GM12878 (cell line): ENCODE measurements at regions not wholly inside any gene's neighbourhood (a gene's known extent, or its start where the extent isn't known, plus 50 kb on each side); places are given as distances from the start of the nearest gene placed in this dataset.

Source experiments
- ATAC-seq: fragments of 200-7000 bp; cut with Tn5 transposase; 3 replicates; pipeline ENCODE4 v1.9.1; 2020; ENCODE audit warnings: mild to moderate bottlenecking, moderate library complexity
- BruUV-seq: library from RNA; stranded (reverse); fragments of 400-500 nt; replicated peaks from 2 replicates; lab custom pipeline; 2021; lab: Mats Ljungman, UMichigan
- CTCF ChIA-PET: fragments of 300-600 bp; sonication (Branson Sonifier 250); formaldehyde crosslinking; extraction: SDS; loops from one replicate; lab custom pipeline; 2021; ENCODE audit warnings: inconsistent platforms; lab: Yijun Ruan, JAX
- POLR2A ChIA-PET: fragments of 350-600 bp; formaldehyde crosslinking; extraction: SDS; loops from one replicate; lab custom pipeline; 2021; ENCODE audit warnings: inconsistent platforms; lab: Charles Lee
- RAD21 ChIA-PET: fragments of 300-600 bp; sonication (Branson Sonifier 250); formaldehyde crosslinking; loops from one replicate; lab custom pipeline; 2023; ENCODE audit warnings: antibody characterized with exemption; ENCODE audit not compliant: unreplicated experiment; lab: Charles Lee
- SMC1A ChIA-PET: fragments of 300-600 bp; sonication (Branson Sonifier 250); formaldehyde crosslinking; loops from one replicate; lab custom pipeline; 2023; ENCODE audit not compliant: unreplicated experiment, uncharacterized antibody; lab: Charles Lee
- DNase-seq: peaks from one replicate; pipeline ENCODE4 v3.0.0-alpha.2; 2011; ENCODE audit warnings: low read depth, low spot score
- FAIRE-seq: peaks from 3 replicates; lab custom pipeline; 2011; peaks lifted over from hg19 to GRCh38; lab: Jason Lieb, UNC
- H2AFZ ChIP-seq: 2 replicates; pipeline ENCODE4 v1.6.0; 2011; ENCODE audit warnings: low read depth, low read length, control low read depth; ENCODE audit not compliant: control insufficient read depth
- H3K27ac ChIP-seq: 2 replicates; pipeline ENCODE4 v1.5.1; 2011; ENCODE audit warnings: control low read depth; ENCODE audit not compliant: control insufficient read depth, insufficient read depth
- H3K27me3 ChIP-seq, 2 experiments: replicated peaks in 1 of 2; 2 replicates each; pipeline versions ENCODE4 v1.6.0 to v1.6.1; 2011; ENCODE audit warnings: low read length in 1 of 2; ENCODE audit not compliant: control insufficient read depth in 2 of 2, insufficient read depth in 2 of 2
- H3K36me3 ChIP-seq, 2 experiments: 2 replicates each; pipeline ENCODE4 v1.5.1; 2011; ENCODE audit warnings: low read length in 1 of 2; ENCODE audit not compliant: control insufficient read depth in 2 of 2, insufficient read depth in 2 of 2
- H3K4me1 ChIP-seq: 2 replicates; pipeline ENCODE4 v1.6.1; 2011; ENCODE audit warnings: mild to moderate bottlenecking, low read length, moderate library complexity, mixed read lengths; ENCODE audit not compliant: control insufficient read depth, insufficient read depth
- H3K4me2 ChIP-seq: 2 replicates; pipeline ENCODE4 v1.6.0; 2011; ENCODE audit warnings: control low read depth; ENCODE audit not compliant: control insufficient read depth, insufficient read depth
- H3K4me3 ChIP-seq: fragments of 200-600 bp; sonication (generic); 2 replicates; pipeline ENCODE4 v1.5.1; 2016
- H3K79me2 ChIP-seq: 2 replicates; pipeline ENCODE4 v1.6.0; 2011; ENCODE audit warnings: low read length; ENCODE audit not compliant: control insufficient read depth, insufficient read depth
- H3K9ac ChIP-seq: 2 replicates; pipeline ENCODE4 v1.8.0; 2011; ENCODE audit warnings: low read length, control low read depth, mixed read lengths; ENCODE audit not compliant: control insufficient read depth, insufficient read depth
- H3K9me3 ChIP-seq: replicated peaks from 3 replicates; pipeline ENCODE4 v1.5.1; 2011; ENCODE audit warnings: mild to moderate bottlenecking, low read length; ENCODE audit not compliant: control insufficient read depth, insufficient read depth
- H4K20me1 ChIP-seq: 2 replicates; pipeline ENCODE4 v1.6.0; 2011; ENCODE audit not compliant: control insufficient read depth, insufficient read depth
- CEBPB ChIP-seq, 2 experiments: fragments of 150-350 bp in 1 of 2; IDR thresholded peaks; 2 replicates each; pipeline ENCODE4 v1.6.1; 2012 to 2014; ENCODE audit warnings: low read depth in 2 of 2, low read length in 2 of 2, borderline replicate concordance in 1 of 2, inconsistent platforms in 1 of 2
- GABPA ChIP-seq: IDR thresholded peaks from 2 replicates; pipeline ENCODE4 v1.6.1; 2014; ENCODE audit warnings: antibody characterized with exemption, low read depth, mild to moderate bottlenecking, inconsistent platforms
- NRF1 ChIP-seq: conservative IDR thresholded peaks from 2 replicates; pipeline ENCODE4 v1.6.1; 2011; ENCODE audit warnings: mild to moderate bottlenecking, low read depth, low read length, improper control_type of control experiment
- PML ChIP-seq: IDR thresholded peaks from 2 replicates; pipeline ENCODE4 v1.6.1; 2012; ENCODE audit warnings: low read length, inconsistent platforms
- STAT1 ChIP-seq: fragments of 450-650 bp; conservative IDR thresholded peaks from 2 replicates; pipeline ENCODE4 v1.6.1; 2014; ENCODE audit warnings: antibody characterized with exemption, mild to moderate bottlenecking
- ZZZ3 ChIP-seq: IDR thresholded peaks from 2 replicates; pipeline ENCODE4 v1.6.1; 2011; ENCODE audit warnings: low read depth; ENCODE audit not compliant: control insufficient read depth, insufficient read length
- WGBS: methylation state at CpG from one replicate; pipeline ENCODE4 v1.1.6; 2016; ENCODE audit warnings: low lambda C conversion rate; ENCODE audit not compliant: insufficient replicate concordance, insufficient coverage; ENCODE audit errors: missing lambda C conversion rate; 5-methylcytosine and 5-hydroxymethylcytosine counted together
- in situ Hi-C: fragments of 300-500 bp; cut with MboI; formaldehyde crosslinking; loops from 9 replicates; pipeline ENCODE4 v1.14.3; 2018; ENCODE audit warnings: mixed read lengths
- intact Hi-C: fragments of 100-400 bp; cut with micrococcal nuclease; formaldehyde crosslinking; loops from one replicate; pipeline ENCODE4 v1.14.2; 2022; ENCODE audit not compliant: unreplicated experiment
- TF ChIP-seq, protein P1 (sequence below): IDR thresholded peaks from 2 replicates; pipeline ENCODE4 v1.6.1; 2011; ENCODE audit warnings: borderline replicate concordance, low read depth, mild to moderate bottlenecking, moderate library complexity, low read length; ENCODE audit not compliant: insufficient read depth, poor library complexity, severe bottlenecking
- TF ChIP-seq, protein P2 (sequence below): fragments of 450-650 bp; IDR thresholded peaks from 2 replicates; pipeline ENCODE4 v1.6.1; 2016; ENCODE audit warnings: mild to moderate bottlenecking, moderate library complexity, borderline replicate concordance

DNA sequence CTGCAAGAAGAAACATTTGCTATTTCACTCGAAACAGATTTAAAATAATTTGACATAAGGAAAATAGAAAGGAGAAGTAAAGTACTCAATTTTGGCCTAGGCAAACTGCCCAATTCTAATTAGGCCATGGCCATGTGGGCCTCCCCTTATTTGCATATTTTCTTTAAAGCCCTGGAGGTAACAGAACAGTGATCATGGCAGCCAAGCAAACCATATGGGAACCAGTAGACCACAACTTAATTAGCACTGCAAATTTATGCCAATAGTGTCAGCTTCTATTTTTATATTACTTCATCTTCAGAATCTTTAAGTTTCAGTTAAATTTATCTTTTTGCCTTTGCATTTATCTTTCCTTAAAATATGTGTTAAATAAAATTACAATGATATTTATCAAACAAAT, 63.3 kb upstream of the THSD7A start:
- Histone ChIP-seq H3K4me3 (no peak overlapping the region), H3K4me1 (no peaks in the 10 kb centered on the region), H3K9me3 (no peaks in the 10 kb centered on the region), H3K27ac (no peak overlapping the region), H3K27me3 (no peaks in the 10 kb centered on the region), H3K4me2 (no peak overlapping the region), H4K20me1 (no peaks in the 10 kb centered on the region), H2AFZ (no peak overlapping the region)
- in situ Hi-C loops (no loop called here), intact Hi-C loops (no loop called here)
- no peak for DNase-seq
- 6% methylated on average over 1 of the region's 1 CpG for WGBS
- no peak for ATAC-seq
- TF ChIP-seq NRF1, result no peak
- no peak for TF ChIP-seq PML
- TF ChIP-seq ZZZ3, result no peak
- TF ChIP-seq, protein P1, sequence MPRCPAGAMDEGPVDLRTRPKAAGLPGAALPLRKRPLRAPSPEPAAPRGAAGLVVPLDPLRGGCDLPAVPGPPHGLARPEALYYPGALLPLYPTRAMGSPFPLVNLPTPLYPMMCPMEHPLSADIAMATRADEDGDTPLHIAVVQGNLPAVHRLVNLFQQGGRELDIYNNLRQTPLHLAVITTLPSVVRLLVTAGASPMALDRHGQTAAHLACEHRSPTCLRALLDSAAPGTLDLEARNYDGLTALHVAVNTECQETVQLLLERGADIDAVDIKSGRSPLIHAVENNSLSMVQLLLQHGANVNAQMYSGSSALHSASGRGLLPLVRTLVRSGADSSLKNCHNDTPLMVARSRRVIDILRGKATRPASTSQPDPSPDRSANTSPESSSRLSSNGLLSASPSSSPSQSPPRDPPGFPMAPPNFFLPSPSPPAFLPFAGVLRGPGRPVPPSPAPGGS, result no peak
- TF ChIP-seq GABPA, result no peak
- TF ChIP-seq, protein P2, sequence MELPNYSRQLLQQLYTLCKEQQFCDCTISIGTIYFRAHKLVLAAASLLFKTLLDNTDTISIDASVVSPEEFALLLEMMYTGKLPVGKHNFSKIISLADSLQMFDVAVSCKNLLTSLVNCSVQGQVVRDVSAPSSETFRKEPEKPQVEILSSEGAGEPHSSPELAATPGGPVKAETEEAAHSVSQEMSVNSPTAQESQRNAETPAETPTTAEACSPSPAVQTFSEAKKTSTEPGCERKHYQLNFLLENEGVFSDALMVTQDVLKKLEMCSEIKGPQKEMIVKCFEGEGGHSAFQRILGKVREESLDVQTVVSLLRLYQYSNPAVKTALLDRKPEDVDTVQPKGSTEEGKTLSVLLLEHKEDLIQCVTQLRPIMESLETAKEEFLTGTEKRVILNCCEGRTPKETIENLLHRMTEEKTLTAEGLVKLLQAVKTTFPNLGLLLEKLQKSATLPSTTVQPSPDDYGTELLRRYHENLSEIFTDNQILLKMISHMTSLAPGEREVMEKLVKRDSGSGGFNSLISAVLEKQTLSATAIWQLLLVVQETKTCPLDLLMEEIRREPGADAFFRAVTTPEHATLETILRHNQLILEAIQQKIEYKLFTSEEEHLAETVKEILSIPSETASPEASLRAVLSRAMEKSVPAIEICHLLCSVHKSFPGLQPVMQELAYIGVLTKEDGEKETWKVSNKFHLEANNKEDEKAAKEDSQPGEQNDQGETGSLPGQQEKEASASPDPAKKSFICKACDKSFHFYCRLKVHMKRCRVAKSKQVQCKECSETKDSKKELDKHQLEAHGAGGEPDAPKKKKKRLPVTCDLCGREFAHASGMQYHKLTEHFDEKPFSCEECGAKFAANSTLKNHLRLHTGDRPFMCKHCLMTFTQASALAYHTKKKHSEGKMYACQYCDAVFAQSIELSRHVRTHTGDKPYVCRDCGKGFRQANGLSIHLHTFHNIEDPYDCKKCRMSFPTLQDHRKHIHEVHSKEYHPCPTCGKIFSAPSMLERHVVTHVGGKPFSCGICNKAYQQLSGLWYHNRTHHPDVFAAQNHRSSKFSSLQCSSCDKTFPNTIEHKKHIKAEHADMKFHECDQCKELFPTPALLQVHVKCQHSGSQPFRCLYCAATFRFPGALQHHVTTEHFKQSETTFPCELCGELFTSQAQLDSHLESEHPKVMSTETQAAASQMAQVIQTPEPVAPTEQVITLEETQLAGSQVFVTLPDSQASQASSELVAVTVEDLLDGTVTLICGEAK, result no peak
- TF ChIP-seq STAT1, result no peak
- TF ChIP-seq CEBPB (IDR thresholded peaks at IDR 0.05; ENCODE audit: borderline replicate concordance in 1 of 2, low read depth in 2 of 2, low read length in 2 of 2), result no peak
- TF ChIP-seq, all 136 proteins: peak for 0
- ChIA-PET CTCF (no interaction called here), SMC1A (interaction anchor here (0.6 to 1.6 kb wide), 3 partner anchors 10 to 186 kb away, joined by 3 to 4 read pairs (median 3); no protein-coding TSS in a partner anchor), RAD21 (no interaction called here), POLR2A (interaction anchor here (0.5 kb wide), 1 partner anchor 118 kb away, joined by 3 read pairs; no protein-coding TSS in a partner anchor)
- no peaks in the 10 kb centered on the region for H3K79me2 ChIP-seq
- no peak overlapping the region for H3K9ac ChIP-seq
- no peak for FAIRE-seq
- no peaks in the 10 kb centered on the region for H3K36me3 ChIP-seq
- BruUV-seq, result no TSS peak
